Esophagus squamous epithelium (tissue), 5 donors: ENCODE measurements at regions not wholly inside any gene's neighbourhood (a gene's known extent, or its start where the extent isn't known, plus 50 kb on each side); places are given as distances from the start of the nearest gene placed in this dataset.

Source experiments
- DNase-seq: peaks from one replicate; lab custom pipeline; 2025; lab: John Stamatoyannopoulos, UW
- H3K27ac ChIP-seq, 4 donors: fragments of 200-600 bp; sonication (generic); one replicate each; pipeline ENCODE4 v1.5.1; 2016 to 2019; ENCODE audit warnings: mild to moderate bottlenecking in 1 of 4
- H3K27me3 ChIP-seq, 4 donors: fragments of 200-600 bp; sonication (generic); 1 replicate in 3 of 4; 2 replicates in 1 of 4; pipeline versions ENCODE4 v1.5.1 to v1.6.0; 2017 to 2021; ENCODE audit warnings: antibody characterized with exemption in 1 of 4
- H3K36me3 ChIP-seq, 3 donors: fragments of 200-600 bp; sonication (generic); one replicate each; pipeline ENCODE4 v1.5.1; 2016 to 2019
- H3K4me1 ChIP-seq, 3 donors: fragments of 200-600 bp; sonication (generic); one replicate each; pipeline ENCODE4 v1.5.1; 2017 to 2019
- H3K4me3 ChIP-seq, 4 donors: fragments of 200-600 bp; sonication (generic); 1 replicate in 3 of 4; 2 replicates in 1 of 4; pipeline ENCODE4 v1.5.1; 2016 to 2019; ENCODE audit warnings: mild to moderate bottlenecking in 2 of 4, moderate library complexity in 1 of 4
- H3K9me3 ChIP-seq, 3 donors: fragments of 200-600 bp; sonication (generic); one replicate each; pipeline ENCODE4 v1.5.1; 2016 to 2019
- CTCF ChIP-seq, 6 experiments: fragments of 450-650 bp in 4 of 6; fragments of 200-600 bp in 2 of 6; sonication (generic) in 2 of 6; IDR thresholded peaks; one replicate each; pipeline ENCODE4 v1.5.1; 2016 to 2019; ENCODE audit warnings: antibody characterized with exemption in 6 of 6, mild to moderate bottlenecking in 4 of 6, moderate library complexity in 4 of 6
- POLR2A ChIP-seq, 4 donors: fragments of 450-650 bp; IDR thresholded peaks; one replicate each; pipeline ENCODE4 v1.6.1; 2017; ENCODE audit warnings: antibody characterized with exemption in 4 of 4, mild to moderate bottlenecking in 4 of 4, moderate library complexity in 3 of 4
- WGBS, 2 donors: methylation state at CpG; one replicate each; pipeline ENCODE4 v1.1.5; 2018; 5-methylcytosine and 5-hydroxymethylcytosine counted together
- intact Hi-C: fragments of 100-400 bp; cut with DNase I; formaldehyde crosslinking; loops from one replicate; pipeline ENCODE4 v1.15.0; 2022
- donor health status: DM: yes; HTN: yes; CAD: no.

GRCh38 chr2:228846161-228846560 is 424.9 kb downstream of the PID1 start:
- no peaks in the 10 kb centered on the region for H3K27me3 ChIP-seq
- no peaks in the 10 kb centered on the region for H3K9me3 ChIP-seq
- no peak for DNase-seq
- H3K4me1 ChIP-seq = no peaks in the 10 kb centered on the region
- H3K36me3 ChIP-seq = no peaks in the 10 kb centered on the region
- no peak overlapping the region for H3K27ac ChIP-seq
- intact Hi-C loops = no loop called here
- 44% methylated on average over 2 of the region's 2 CpGs for WGBS, 2 donors
- TF ChIP-seq POLR2A (IDR thresholded peaks at IDR 0.05) = no peak
- no peak for TF ChIP-seq CTCF (IDR thresholded peaks at IDR 0.05)
- no peak overlapping the region for H3K4me3 ChIP-seq

GRCh38 chr2:228845162-228845925 is 425.7 kb downstream of the PID1 start:
- H3K27me3 ChIP-seq = no peaks in the 10 kb centered on the region
- intact Hi-C loops = no loop called here
- DNase-seq = no peak
- TF ChIP-seq POLR2A (IDR thresholded peaks at IDR 0.05) (no peak), CTCF (IDR thresholded peaks at IDR 0.05) (no peak)
- H3K9me3 ChIP-seq = no peaks in the 10 kb centered on the region
- H3K27ac ChIP-seq = no peak overlapping the region
- WGBS, 2 donors = 50 to 63% methylated on average over 3 of the region's 3 CpGs
- H3K36me3 ChIP-seq = no peaks in the 10 kb centered on the region
- H3K4me1 ChIP-seq = no peaks in the 10 kb centered on the region
- no peak overlapping the region for H3K4me3 ChIP-seq

GRCh38 chr2:228841877-228842276 is 429.2 kb downstream of the PID1 start:
- no peak for DNase-seq
- 58 to 62% methylated on average over 3 of the region's 3 CpGs for WGBS, 2 donors
- Histone ChIP-seq H3K9me3 (no peaks in the 10 kb centered on the region), H3K4me3 (no peak overlapping the region), H3K27me3 (no peaks in the 10 kb centered on the region), H3K36me3 (no peaks in the 10 kb centered on the region), H3K4me1 (no peaks in the 10 kb centered on the region), H3K27ac (peak overlapping the region in 1 of 4 donors; percentile 3)
- intact Hi-C loops = no loop called here
- TF ChIP-seq CTCF (IDR thresholded peaks at IDR 0.05) = no peak
- no peak for TF ChIP-seq POLR2A (IDR thresholded peaks at IDR 0.05)

GRCh38 chr2:228841475-228841874 is 429.6 kb downstream of the PID1 start:
- no peaks in the 10 kb centered on the region for H3K4me1 ChIP-seq
- no peaks in the 10 kb centered on the region for H3K9me3 ChIP-seq
- H3K4me3 ChIP-seq = no peak overlapping the region
- no peaks in the 10 kb centered on the region for H3K36me3 ChIP-seq
- WGBS, 2 donors = 66 to 67% methylated on average over 5 of the region's 5 CpGs
- no peak for DNase-seq
- H3K27ac ChIP-seq = peak overlapping the region in 1 of 4 donors; percentile 3
- intact Hi-C loops = no loop called here
- H3K27me3 ChIP-seq = no peaks in the 10 kb centered on the region
- TF ChIP-seq CTCF (IDR thresholded peaks at IDR 0.05) (no peak), POLR2A (IDR thresholded peaks at IDR 0.05) (no peak)

GRCh38 chr2:228840743-228841114 is 430.4 kb downstream of the PID1 start:
- intact Hi-C loops = no loop called here
- no peak for TF ChIP-seq CTCF (IDR thresholded peaks at IDR 0.05)
- TF ChIP-seq POLR2A (IDR thresholded peaks at IDR 0.05) = no peak
- Histone ChIP-seq H3K36me3 (no peaks in the 10 kb centered on the region), H3K27me3 (no peaks in the 10 kb centered on the region), H3K9me3 (no peaks in the 10 kb centered on the region), H3K4me3 (no peak overlapping the region), H3K27ac (peak overlapping the region in 1 of 4 donors; percentile 18), H3K4me1 (no peaks in the 10 kb centered on the region)
- DNase-seq = no peak
- 81 to 91% methylated on average over 4 of the region's 4 CpGs for WGBS, 2 donors
